Common myeloid progenitor, CD34-positive (primary cell): ENCODE measurements at regions not wholly inside any gene's neighbourhood (a gene's known extent, or its start where the extent isn't known, plus 50 kb on each side); places are given as distances from the start of the nearest gene placed in this dataset.

ENCODE experiments used
- CTCF ChIA-PET: fragments of 350-600 bp; sonication (Branson Sonifier 250); formaldehyde crosslinking; loops from one replicate; lab custom pipeline; 2021; ENCODE audit warnings: antibody characterized with exemption; lab: Charles Lee
- POLR2A ChIA-PET: fragments of 350-600 bp; sonication (Branson Sonifier 250); formaldehyde crosslinking; loops from one replicate; lab custom pipeline; 2021; ENCODE audit warnings: antibody characterized with exemption; lab: Charles Lee
- DNase-seq, 3 donors: peaks; one replicate each; pipeline versions ENCODE4 v3.0.0 to v3.0.0-alpha.2; 2013
- H3K27ac ChIP-seq, 2 experiments: 1 replicate in 1 of 2; 2 replicates in 1 of 2; pipeline ENCODE4 v1.7.0; 2013; ENCODE audit warnings: inconsistent platforms in 2 of 2, low read length in 2 of 2, mild to moderate bottlenecking in 2 of 2, low read depth in 1 of 2, moderate library complexity in 1 of 2; ENCODE audit not compliant: severe bottlenecking in 2 of 2, insufficient read depth in 1 of 2, poor library complexity in 1 of 2
- H3K27me3 ChIP-seq, 5 experiments: replicated peaks in 2 of 5; 1 replicate in 3 of 5; 2 replicates in 2 of 5; pipeline versions ENCODE4 v1.6.1 to v1.7.0; 2013; ENCODE audit warnings: low read length in 4 of 5, mild to moderate bottlenecking in 2 of 5, moderate library complexity in 2 of 5, inconsistent platforms in 1 of 5; ENCODE audit not compliant: insufficient read depth in 5 of 5, control insufficient read depth in 4 of 5
- H3K36me3 ChIP-seq, 4 experiments: 1 replicate in 2 of 4; 2 replicates in 2 of 4; pipeline versions ENCODE4 v1.6.1 to v1.7.0; 2013; ENCODE audit warnings: low read length in 3 of 4, control low read depth in 1 of 4, mild to moderate bottlenecking in 1 of 4; ENCODE audit not compliant: control insufficient read depth in 4 of 4, insufficient read depth in 4 of 4
- H3K4me1 ChIP-seq, 4 experiments: 1 replicate in 3 of 4; 2 replicates in 1 of 4; pipeline versions ENCODE4 v1.6.1 to v1.7.1; 2013; ENCODE audit warnings: low read length in 3 of 4, mild to moderate bottlenecking in 3 of 4, control low read depth in 1 of 4, inconsistent platforms in 1 of 4, moderate library complexity in 1 of 4; ENCODE audit not compliant: control insufficient read depth in 4 of 4, insufficient read depth in 4 of 4; ENCODE audit errors: control extremely low read depth in 1 of 4
- H3K4me3 ChIP-seq, 7 experiments: 1 replicate in 4 of 7; 2 replicates in 3 of 7; pipeline versions ENCODE4 v1.5.1 to v1.7.0; 2013; ENCODE audit warnings: mild to moderate bottlenecking in 7 of 7, low read length in 6 of 7, moderate library complexity in 6 of 7, inconsistent platforms in 2 of 7, low read depth in 2 of 7, control low read depth in 1 of 7; ENCODE audit not compliant: insufficient read depth in 4 of 7, control insufficient read depth in 1 of 7; ENCODE audit errors: extremely low read depth in 1 of 7
- H3K9me3 ChIP-seq, 5 experiments: 1 replicate in 4 of 5; 2 replicates in 1 of 5; pipeline versions ENCODE4 v1.6.1 to v1.7.1; 2013; ENCODE audit warnings: low read length in 4 of 5, mild to moderate bottlenecking in 2 of 5, inconsistent platforms in 1 of 5, low read depth in 1 of 5, moderate library complexity in 1 of 5; ENCODE audit not compliant: control insufficient read depth in 4 of 5, insufficient read depth in 2 of 5; ENCODE audit errors: control extremely low read depth in 1 of 5
- WGBS: methylation state at CpG from one replicate; pipeline ENCODE4 v1.1.5; 2013; ENCODE audit not compliant: insufficient coverage; 5-methylcytosine and 5-hydroxymethylcytosine counted together

GRCh38 chr6:43878823-43879495, 108.9 kb downstream of the VEGFA start:
- no peak overlapping the region for H3K4me3 ChIP-seq
- no peaks in the 10 kb centered on the region for H3K36me3 ChIP-seq
- CTCF ChIA-PET = interaction anchor here (1.2 kb wide), 1 partner anchor 16 kb away, joined by 3 read pairs; no protein-coding TSS in a partner anchor
- H3K27ac ChIP-seq = no peak overlapping the region
- POLR2A ChIA-PET = interaction anchor here (1.4 kb wide), 1 partner anchor 112 kb away, joined by 3 read pairs; no protein-coding TSS in a partner anchor
- H3K9me3 ChIP-seq = no peaks in the 10 kb centered on the region
- no peak for DNase-seq
- H3K27me3 ChIP-seq = no peaks in the 10 kb centered on the region
- H3K4me1 ChIP-seq = peaks cover 0 to 8% (median 4%) of the 10 kb centered on the region in 4 experiments
- WGBS = 92% methylated on average over 7 of the region's 11 CpGs

- Histone ChIP-seq H3K27me3 (no peaks in the 10 kb centered on the region), H3K27ac (no peak overlapping the region), H3K36me3 (no peaks in the 10 kb centered on the region), H3K4me3 (no peak overlapping the region), H3K4me1 (peaks cover 0 to 3% (median 0%) of the 10 kb centered on the region in 4 experiments), H3K9me3 (no peaks in the 10 kb centered on the region)
- CTCF ChIA-PET = interaction anchor here (1.2 kb wide), 1 partner anchor 17 kb away, joined by 3 read pairs; no protein-coding TSS in a partner anchor
- no peak for DNase-seq
- POLR2A ChIA-PET = interaction anchor here (1.4 kb wide), 1 partner anchor 113 kb away, joined by 3 read pairs; no protein-coding TSS in a partner anchor
- WGBS = 100% methylated on average over 7 of the region's 8 CpGs
These were observed 108.2 kb downstream of the VEGFA start for GRCh38 chr6:43878127-43878634.

DNA sequence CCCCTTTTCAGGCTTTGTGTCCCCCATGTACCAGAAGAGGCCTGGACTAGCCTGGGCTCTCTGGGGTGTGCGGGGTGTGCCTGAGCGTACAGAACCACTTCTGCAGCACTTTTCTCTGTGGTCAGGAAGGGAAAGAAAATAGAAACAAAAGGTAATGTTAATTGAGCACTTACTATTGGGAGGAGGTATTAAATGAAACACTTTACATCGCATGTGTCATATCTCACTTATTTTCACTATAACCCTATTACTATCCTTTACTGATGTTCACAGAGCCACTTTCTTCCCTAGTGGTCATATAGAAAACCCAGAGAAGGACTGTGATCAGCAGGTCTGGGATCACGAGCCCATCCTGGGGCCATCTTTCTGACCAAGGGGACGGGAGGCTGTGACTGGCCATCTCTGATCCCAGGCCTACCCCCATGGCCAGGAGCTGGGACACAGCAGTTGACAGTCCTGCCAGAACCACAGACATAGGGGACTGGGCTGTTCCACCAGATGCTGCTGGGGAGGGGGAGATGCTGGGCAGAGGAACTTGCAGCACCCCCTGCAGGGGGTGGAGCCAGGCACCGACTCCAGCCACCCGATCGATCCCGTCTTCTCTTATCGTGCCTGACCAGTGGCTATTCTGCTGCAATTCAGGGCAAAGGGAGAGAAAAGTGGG, 107.6 kb downstream of the VEGFA start:
- no peak for DNase-seq
- Histone ChIP-seq H3K9me3 (no peaks in the 10 kb centered on the region), H3K36me3 (no peaks in the 10 kb centered on the region), H3K27ac (no peak overlapping the region), H3K4me3 (no peak overlapping the region), H3K27me3 (no peaks in the 10 kb centered on the region), H3K4me1 (peaks cover 0 to 3% (median 0%) of the 10 kb centered on the region in 4 experiments)
- CTCF ChIA-PET = no interaction called here
- 97% methylated on average over 4 of the region's 10 CpGs for WGBS
- POLR2A ChIA-PET = no interaction called here

DNA sequence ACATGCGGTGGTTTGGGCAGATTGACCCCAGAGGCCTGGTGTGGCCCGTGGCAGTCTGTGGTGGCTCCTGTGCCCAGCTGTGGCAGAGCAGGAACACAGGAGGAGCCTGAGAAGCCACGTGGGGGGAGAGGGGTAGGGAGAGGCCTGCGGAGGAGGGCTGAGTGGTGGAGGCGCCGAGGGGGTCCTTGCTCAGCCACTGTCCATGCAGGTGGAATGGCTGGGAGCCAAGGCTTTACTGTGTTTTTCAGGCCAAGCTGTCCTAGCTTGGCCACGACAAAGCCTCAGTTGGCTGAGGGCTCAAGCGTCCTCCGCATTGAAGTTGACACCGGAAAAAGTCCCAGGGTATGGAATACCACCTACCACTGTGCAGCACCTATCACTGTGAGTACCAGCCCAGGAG, 107.0 kb downstream of the VEGFA start:
- DNase-seq = no peak
- H3K4me1 ChIP-seq = peaks cover 0 to 2% (median 0%) of the 10 kb centered on the region in 4 experiments
- no peaks in the 10 kb centered on the region for H3K27me3 ChIP-seq
- ChIA-PET POLR2A (no interaction called here), CTCF (no interaction called here)
- H3K9me3 ChIP-seq = no peaks in the 10 kb centered on the region
- 99% methylated on average over 8 of the region's 10 CpGs for WGBS
- H3K27ac ChIP-seq = no peak overlapping the region
- no peak overlapping the region for H3K4me3 ChIP-seq
- H3K36me3 ChIP-seq = no peaks in the 10 kb centered on the region

- POLR2A ChIA-PET = no interaction called here
- no peak overlapping the region for H3K27ac ChIP-seq
- 89% methylated on average over 4 of the region's 4 CpGs for WGBS
- H3K36me3 ChIP-seq = no peaks in the 10 kb centered on the region
- H3K9me3 ChIP-seq = no peaks in the 10 kb centered on the region
- H3K27me3 ChIP-seq = no peaks in the 10 kb centered on the region
- no peaks in the 10 kb centered on the region for H3K4me1 ChIP-seq
- no peak overlapping the region for H3K4me3 ChIP-seq
- CTCF ChIA-PET = no interaction called here
- DNase-seq = no peak
These were observed 106.6 kb downstream of the VEGFA start for GRCh38 chr6:43876602-43877001.

DNA sequence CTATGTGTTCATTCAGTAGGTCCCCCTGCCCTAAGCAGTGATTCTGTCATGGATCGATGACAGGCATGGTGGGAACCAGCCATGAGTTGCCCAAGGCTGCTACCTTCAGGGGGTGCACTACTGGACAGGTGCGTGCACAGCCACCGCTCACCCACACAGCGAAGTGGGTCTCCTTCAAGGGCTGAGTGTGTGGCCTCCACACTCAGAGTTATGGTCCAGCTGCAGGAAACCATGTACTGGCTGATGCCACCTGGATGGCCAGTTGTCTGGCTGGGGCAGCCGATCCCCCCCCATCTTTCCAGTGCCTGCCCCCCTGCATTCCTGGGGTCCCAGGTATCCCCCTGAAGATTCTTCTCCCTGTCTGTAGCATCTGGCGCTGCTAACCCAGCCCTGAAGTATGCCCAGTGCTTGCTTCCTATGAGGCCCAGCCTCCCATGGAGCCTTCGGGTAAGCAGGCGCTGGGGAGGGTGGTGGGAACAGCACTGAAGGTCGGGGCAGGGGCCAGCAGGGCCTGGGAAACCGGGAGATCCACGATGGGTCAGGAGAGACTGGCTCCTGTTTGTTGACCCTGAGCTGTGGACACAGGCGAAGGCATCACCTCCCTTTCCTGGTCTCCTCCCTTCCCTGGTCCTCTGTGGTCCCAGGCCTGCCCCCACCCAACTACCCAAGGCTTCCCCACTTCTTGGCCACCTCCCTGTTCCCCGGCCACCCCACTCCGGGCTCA, 106.0 kb downstream of the VEGFA start:
- H3K36me3 ChIP-seq = no peaks in the 10 kb centered on the region
- ChIA-PET CTCF (no interaction called here), POLR2A (no interaction called here)
- no peaks in the 10 kb centered on the region for H3K27me3 ChIP-seq
- no peak overlapping the region for H3K27ac ChIP-seq
- H3K4me1 ChIP-seq = no peaks in the 10 kb centered on the region
- no peak overlapping the region for H3K4me3 ChIP-seq
- H3K9me3 ChIP-seq = no peaks in the 10 kb centered on the region
- DNase-seq = no peak
- WGBS = 93% methylated on average over 14 of the region's 14 CpGs
